ENCODE measurements at regions not wholly inside any gene's neighbourhood (a gene's known extent, or its start where the extent isn't known, plus 50 kb on each side); places are given as distances from the start of the nearest gene placed in this dataset.

DNA sequence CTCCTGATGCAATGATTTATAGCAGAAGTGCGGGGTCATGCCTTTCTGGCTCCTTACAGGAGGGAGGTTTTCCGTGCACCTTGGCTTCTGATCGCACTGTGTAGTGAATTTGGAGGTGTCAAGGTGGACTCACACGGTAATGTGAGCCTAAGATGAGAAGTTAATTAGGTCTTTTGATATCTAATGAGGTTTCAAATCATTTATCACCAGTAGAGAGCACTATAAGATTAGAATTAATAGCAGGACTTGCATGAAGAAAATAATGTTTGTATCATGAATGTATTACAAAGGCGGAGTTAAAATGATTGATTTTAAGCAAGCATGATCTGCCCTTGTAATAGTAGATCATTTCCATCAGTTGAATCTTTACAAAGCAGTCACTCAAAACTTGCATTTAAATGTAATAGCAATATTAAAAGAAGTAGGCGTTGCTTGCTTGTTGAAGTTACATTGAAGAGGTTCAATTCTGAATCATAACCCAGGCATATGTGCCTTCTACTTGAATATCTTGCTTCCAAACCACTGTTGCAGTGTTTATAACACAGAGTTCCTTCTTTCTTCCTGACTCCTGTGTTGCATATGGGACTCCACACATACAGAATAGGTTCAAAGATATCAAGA, 152.1 kb downstream of the FMR1NB start:
- no peaks in the 10 kb centered on the region for H3K27me3 ChIP-seq (ENCODE audit: insufficient read depth, low read length)
- no peak overlapping the region for H3K4me3 ChIP-seq (ENCODE audit: low read depth, low read length, poor library complexity, severe bottlenecking)
- H3K9ac ChIP-seq (ENCODE audit: low read length) = no peak overlapping the region
- no peak overlapping the region for H3K4me2 ChIP-seq (ENCODE audit: low read length)
- H4K20me1 ChIP-seq (ENCODE audit: insufficient read depth, low read length) = no peaks in the 10 kb centered on the region
- H3K9me3 ChIP-seq (ENCODE audit: low read length) = no peaks in the 10 kb centered on the region
- H3K27ac ChIP-seq (ENCODE audit: low read depth, low read length, poor library complexity, severe bottlenecking) = no peak overlapping the region
- TF ChIP-seq CTCF (IDR thresholded peaks at IDR 0.05; ENCODE audit: low read length) (peak; percentile 36; the same call in 1 of the 2 replicates), EZH2 (IDR thresholded peaks at IDR 0.05; ENCODE audit: borderline replicate concordance, low read length) (no peak)
- no peak overlapping the region for H2AFZ ChIP-seq (ENCODE audit: low read length)
- no peaks in the 10 kb centered on the region for H3K36me3 ChIP-seq (ENCODE audit: insufficient read depth, low read length)
- H3K4me1 ChIP-seq (ENCODE audit: insufficient read depth, low read length, severe bottlenecking) = peaks cover 16% of the 10 kb centered on the region
- H3K9me2 ChIP-seq (ENCODE audit: low read depth, low read length) = no peaks in the 10 kb centered on the region
- no peaks in the 10 kb centered on the region for H3K79me2 ChIP-seq (ENCODE audit: insufficient read depth, low read length)
- no peaks in the 10 kb centered on the region for H3F3A ChIP-seq (ENCODE audit: insufficient read depth, low read length)

DNA sequence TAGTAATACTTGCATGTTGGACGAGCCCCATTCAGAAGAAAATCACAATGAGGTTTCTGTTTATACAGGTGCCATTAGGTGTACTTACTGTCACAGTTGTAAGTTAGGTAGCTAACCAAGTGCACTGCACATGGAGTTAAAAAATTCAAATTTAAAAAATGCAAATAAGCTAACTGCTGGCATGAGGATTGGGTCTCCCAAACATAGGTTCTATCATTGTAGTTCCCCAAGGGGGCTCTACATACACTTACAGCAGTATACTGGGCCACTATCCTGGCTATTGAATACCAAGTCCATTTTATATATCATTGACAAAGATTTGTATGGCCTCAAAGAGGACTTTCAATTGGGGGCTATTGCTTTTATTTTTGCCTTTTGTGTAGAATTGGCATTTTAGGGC, 153.4 kb downstream of the FMR1NB start:
- no peak overlapping the region for H3K27ac ChIP-seq (ENCODE audit: low read depth, low read length, poor library complexity, severe bottlenecking)
- no peaks in the 10 kb centered on the region for H4K20me1 ChIP-seq (ENCODE audit: insufficient read depth, low read length)
- no peak overlapping the region for H2AFZ ChIP-seq (ENCODE audit: low read length)
- H3K36me3 ChIP-seq (ENCODE audit: insufficient read depth, low read length) = no peaks in the 10 kb centered on the region
- no peaks in the 10 kb centered on the region for H3K9me3 ChIP-seq (ENCODE audit: low read length)
- H3K9ac ChIP-seq (ENCODE audit: low read length) = no peak overlapping the region
- no peaks in the 10 kb centered on the region for H3K79me2 ChIP-seq (ENCODE audit: insufficient read depth, low read length)
- no peak overlapping the region for H3K4me3 ChIP-seq (ENCODE audit: low read depth, low read length, poor library complexity, severe bottlenecking)
- H3K4me1 ChIP-seq (ENCODE audit: insufficient read depth, low read length, severe bottlenecking) = peaks cover 16% of the 10 kb centered on the region
- no peak for TF ChIP-seq CTCF (IDR thresholded peaks at IDR 0.05; ENCODE audit: low read length)
- TF ChIP-seq EZH2 (IDR thresholded peaks at IDR 0.05; ENCODE audit: borderline replicate concordance, low read length) = no peak
- no peaks in the 10 kb centered on the region for H3F3A ChIP-seq (ENCODE audit: insufficient read depth, low read length)
- no peaks in the 10 kb centered on the region for H3K27me3 ChIP-seq (ENCODE audit: insufficient read depth, low read length)
- H3K4me2 ChIP-seq (ENCODE audit: low read length) = no peak overlapping the region
- no peaks in the 10 kb centered on the region for H3K9me2 ChIP-seq (ENCODE audit: low read depth, low read length)

DNA sequence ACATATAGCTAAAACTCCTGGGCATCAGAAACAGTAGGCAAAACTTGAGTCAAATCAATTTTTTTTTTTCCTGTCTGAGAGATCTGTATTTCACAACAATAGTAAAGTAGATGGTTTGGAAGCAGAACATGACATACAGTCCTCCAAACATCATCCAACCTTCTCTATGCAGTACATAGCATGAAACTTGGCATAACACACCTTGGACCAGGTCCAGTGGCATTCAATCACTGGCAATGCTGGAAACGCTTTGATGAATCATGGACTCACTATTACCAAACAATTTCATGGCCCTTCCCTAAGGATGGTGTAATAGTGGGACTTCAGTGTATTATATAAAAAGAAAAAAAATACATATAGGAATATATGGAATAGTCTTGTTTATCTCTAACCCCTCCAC, 154.6 kb downstream of the FMR1NB start:
- Histone ChIP-seq H3K79me2 (ENCODE audit: insufficient read depth, low read length) (no peaks in the 10 kb centered on the region), H3K4me2 (ENCODE audit: low read length) (no peak overlapping the region), H3K4me1 (ENCODE audit: insufficient read depth, low read length, severe bottlenecking) (peaks cover 16% of the 10 kb centered on the region), H3K4me3 (ENCODE audit: low read depth, low read length, poor library complexity, severe bottlenecking) (no peak overlapping the region), H3K36me3 (ENCODE audit: insufficient read depth, low read length) (no peaks in the 10 kb centered on the region), H4K20me1 (ENCODE audit: insufficient read depth, low read length) (no peaks in the 10 kb centered on the region), H3K27me3 (ENCODE audit: insufficient read depth, low read length) (no peaks in the 10 kb centered on the region), H3K27ac (ENCODE audit: low read depth, low read length, poor library complexity, severe bottlenecking) (no peak overlapping the region), H3F3A (ENCODE audit: insufficient read depth, low read length) (no peaks in the 10 kb centered on the region), H3K9me2 (ENCODE audit: low read depth, low read length) (no peaks in the 10 kb centered on the region), H2AFZ (ENCODE audit: low read length) (no peak overlapping the region), H3K9me3 (ENCODE audit: low read length) (no peaks in the 10 kb centered on the region), H3K9ac (ENCODE audit: low read length) (no peak overlapping the region)
- no peak for TF ChIP-seq EZH2 (IDR thresholded peaks at IDR 0.05; ENCODE audit: borderline replicate concordance, low read length)
- no peak for TF ChIP-seq CTCF (IDR thresholded peaks at IDR 0.05; ENCODE audit: low read length)

Measured in OCI-LY1 (cell line).